Panc1 (cell line): ENCODE measurements at regions not wholly inside any gene's neighbourhood (a gene's known extent, or its start where the extent isn't known, plus 50 kb on each side); places are given as distances from the start of the nearest gene placed in this dataset.

ENCODE experiments used
- ATAC-seq: fragments of 200-7000 bp; cut with Tn5 transposase; 2 replicates; pipeline ENCODE4 v1.9.1; 2020; ENCODE audit warnings: mild to moderate bottlenecking, moderate library complexity
- BruUV-seq: library from RNA; stranded (reverse); fragments of 400-500 nt; replicated peaks from 2 replicates; lab custom pipeline; 2021; lab: Mats Ljungman, UMichigan
- CTCF ChIA-PET: fragments of 300-600 bp; sonication (Branson Sonifier 250); formaldehyde crosslinking; loops from one replicate; lab custom pipeline; 2022; ENCODE audit warnings: antibody characterized with exemption; lab: Charles Lee
- POLR2A ChIA-PET: fragments of 300-600 bp; sonication (Branson Sonifier 250); formaldehyde crosslinking; loops from one replicate; lab custom pipeline; 2022; ENCODE audit warnings: antibody characterized with exemption; lab: Charles Lee
- DNase-seq: peaks from one replicate; pipeline ENCODE4 v3.0.0-alpha.2; 2010; ENCODE audit warnings: low read depth, low spot score
- H3K27ac ChIP-seq: 2 replicates; pipeline ENCODE4 v1.5.1; 2011; ENCODE audit warnings: mild to moderate bottlenecking, low read length, inconsistent platforms
- H3K27me3 ChIP-seq: fragments of 200-500 bp; sonication (Bioruptor generic); 2 replicates; pipeline ENCODE4 v1.6.0; 2014; ENCODE audit warnings: low read length, inconsistent platforms; ENCODE audit not compliant: control insufficient read depth, insufficient read depth
- H3K36me3 ChIP-seq: fragments of 200-500 bp; sonication (Bioruptor generic); 2 replicates; pipeline ENCODE4 v1.5.1; 2014; ENCODE audit warnings: inconsistent platforms, mild to moderate bottlenecking, low read length, moderate library complexity; ENCODE audit not compliant: control insufficient read depth, insufficient read depth
- H3K4me1 ChIP-seq: 2 replicates; pipeline ENCODE4 v1.5.1; 2011; ENCODE audit warnings: inconsistent platforms, mild to moderate bottlenecking, low read length, moderate library complexity; ENCODE audit not compliant: control insufficient read depth, insufficient read depth
- H3K4me3 ChIP-seq, 2 experiments: 2 replicates each; pipeline ENCODE4 v1.5.1; 2011 to 2012; ENCODE audit warnings: low read depth in 2 of 2, low read length in 2 of 2, mild to moderate bottlenecking in 2 of 2, inconsistent platforms in 1 of 2, moderate library complexity in 1 of 2
- H3K9me3 ChIP-seq: fragments of 200-500 bp; sonication (Bioruptor generic); 2 replicates; pipeline ENCODE4 v1.5.1; 2014; ENCODE audit warnings: low read depth, mild to moderate bottlenecking, inconsistent platforms, low read length, moderate library complexity; ENCODE audit not compliant: control insufficient read depth, insufficient read depth
- CTCF ChIP-seq: fragments of 450-650 bp; IDR thresholded peaks from 2 replicates; pipeline ENCODE4 v1.5.1; 2017; ENCODE audit warnings: mild to moderate bottlenecking
- POLR2AphosphoS5 ChIP-seq: IDR thresholded peaks from 2 replicates; pipeline ENCODE4 v1.6.1; 2012; ENCODE audit warnings: mild to moderate bottlenecking, low read depth, low read length, moderate library complexity
- REST ChIP-seq, 2 experiments: IDR thresholded peaks; 2 replicates each; pipeline ENCODE4 v1.6.1; 2011 to 2012; ENCODE audit warnings: low read depth in 2 of 2, control low read depth in 1 of 2, low read length in 1 of 2, mild to moderate bottlenecking in 1 of 2, moderate library complexity in 1 of 2; ENCODE audit not compliant: insufficient read depth in 1 of 2
- SIN3A ChIP-seq: IDR thresholded peaks from 2 replicates; pipeline ENCODE4 v1.6.1; 2012; ENCODE audit warnings: low read depth, mild to moderate bottlenecking, low read length, moderate library complexity, borderline replicate concordance; ENCODE audit not compliant: insufficient read depth
- TCF7L2 ChIP-seq: IDR thresholded peaks from 2 replicates; pipeline ENCODE4 v1.6.1; 2011; ENCODE audit warnings: mild to moderate bottlenecking, low read depth, low read length, inconsistent platforms
- in situ Hi-C: cut with HindIII; loops from 2 replicates; pipeline ENCODE4 v1.10.0; 2016; ENCODE audit warnings: low sequenced_read_pairs, low pct_unique_long_range_greater_than_20kb
- intact Hi-C: fragments of 100-400 bp; cut with micrococcal nuclease; formaldehyde crosslinking; loops from one replicate; pipeline ENCODE4 v1.10.0; 2022; ENCODE audit not compliant: unreplicated experiment

DNA sequence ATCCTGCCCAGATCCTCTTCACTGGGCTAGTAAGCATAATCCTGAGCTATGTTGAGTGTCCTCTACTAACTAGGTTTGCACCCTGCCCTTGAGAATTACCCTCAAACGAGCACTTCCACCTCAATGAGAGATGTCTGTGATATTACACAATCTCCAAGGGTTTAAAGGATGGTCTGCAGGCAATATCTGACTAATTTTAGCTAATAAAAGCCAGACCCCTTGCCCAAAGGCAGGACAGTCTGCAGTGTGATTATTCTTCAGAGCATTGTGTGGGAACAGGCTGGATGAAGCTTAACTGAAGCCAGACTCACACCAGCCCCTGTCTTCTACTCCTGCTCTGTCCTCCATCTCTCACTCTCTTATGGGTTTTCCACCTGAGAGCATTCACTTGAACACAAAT lies 544.9 kb upstream of the DDX18 start:
- H3K4me1 ChIP-seq: no peaks in the 10 kb centered on the region
- no peaks in the 10 kb centered on the region for H3K27me3 ChIP-seq
- ChIA-PET CTCF (no interaction called here), POLR2A (no interaction called here)
- no peaks in the 10 kb centered on the region for H3K9me3 ChIP-seq
- in situ Hi-C loops: no loop called here
- H3K4me3 ChIP-seq: no peak overlapping the region
- no peaks in the 10 kb centered on the region for H3K36me3 ChIP-seq
- no TSS peak for BruUV-seq
- DNase-seq: no peak
- ATAC-seq: no peak
- intact Hi-C loops: no loop called here
- TF ChIP-seq REST (IDR thresholded peaks at IDR 0.05; ENCODE audit: insufficient read depth in 1 of 2, low read depth in 2 of 2, low read length in 1 of 2): no peak
- no peak overlapping the region for H3K27ac ChIP-seq

DNA sequence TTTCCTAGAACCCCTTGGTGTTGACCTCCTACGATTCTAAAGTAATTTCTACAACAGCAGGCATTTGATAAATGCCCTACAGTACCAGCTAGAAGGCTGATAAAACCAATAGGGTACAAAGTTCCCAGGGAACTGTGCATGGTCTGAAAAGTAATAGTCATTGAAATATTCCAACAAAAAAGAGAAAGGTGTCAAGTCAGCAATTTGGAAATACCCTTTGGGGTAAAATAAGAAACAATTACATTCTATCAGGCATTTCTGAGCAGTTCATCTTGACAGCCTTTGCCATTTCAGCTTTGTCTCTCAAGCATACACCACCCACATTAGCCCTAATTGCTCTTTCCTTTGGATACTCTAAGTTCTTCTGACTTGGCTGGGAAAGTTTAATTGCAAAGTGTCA lies 542.9 kb upstream of the DDX18 start:
- Histone ChIP-seq H3K4me1 (no peaks in the 10 kb centered on the region), H3K27ac (no peak overlapping the region), H3K9me3 (no peaks in the 10 kb centered on the region), H3K36me3 (no peaks in the 10 kb centered on the region), H3K27me3 (no peaks in the 10 kb centered on the region), H3K4me3 (no peak overlapping the region)
- in situ Hi-C loops: no loop called here
- intact Hi-C loops: no loop called here
- DNase-seq (no peak), ATAC-seq (no peak)
- ChIA-PET CTCF (interaction anchor here (0.6 kb wide), 1 partner anchor 44 kb away, joined by 4 read pairs; no protein-coding TSS in a partner anchor), POLR2A (no interaction called here)
- BruUV-seq: no TSS peak
- TF ChIP-seq TCF7L2 (no peak), REST (IDR thresholded peaks at IDR 0.05; ENCODE audit: insufficient read depth in 1 of 2, low read depth in 2 of 2, low read length in 1 of 2) (no peak), SIN3A (no peak), CTCF (no peak), POLR2AphosphoS5 (no peak)
